NCI-H345 (cell line): ENCODE measurements at regions not wholly inside any gene's neighbourhood (a gene's known extent, or its start where the extent isn't known, plus 50 kb on each side); places are given as distances from the start of the nearest gene placed in this dataset.
"Not testable (repeated sequence)": the region's sequence is repeated elsewhere in the genome, so short reads cannot be mapped to it uniquely, and the experiment has no call there.

Source experiments
- DNase-seq: peaks from one replicate; lab custom pipeline; 2025; lab: John Stamatoyannopoulos, UW

GRCh38 chr21:28419811-28420210 is 572.9 kb downstream of the LTN1 start:
- no peak for DNase-seq

DNA sequence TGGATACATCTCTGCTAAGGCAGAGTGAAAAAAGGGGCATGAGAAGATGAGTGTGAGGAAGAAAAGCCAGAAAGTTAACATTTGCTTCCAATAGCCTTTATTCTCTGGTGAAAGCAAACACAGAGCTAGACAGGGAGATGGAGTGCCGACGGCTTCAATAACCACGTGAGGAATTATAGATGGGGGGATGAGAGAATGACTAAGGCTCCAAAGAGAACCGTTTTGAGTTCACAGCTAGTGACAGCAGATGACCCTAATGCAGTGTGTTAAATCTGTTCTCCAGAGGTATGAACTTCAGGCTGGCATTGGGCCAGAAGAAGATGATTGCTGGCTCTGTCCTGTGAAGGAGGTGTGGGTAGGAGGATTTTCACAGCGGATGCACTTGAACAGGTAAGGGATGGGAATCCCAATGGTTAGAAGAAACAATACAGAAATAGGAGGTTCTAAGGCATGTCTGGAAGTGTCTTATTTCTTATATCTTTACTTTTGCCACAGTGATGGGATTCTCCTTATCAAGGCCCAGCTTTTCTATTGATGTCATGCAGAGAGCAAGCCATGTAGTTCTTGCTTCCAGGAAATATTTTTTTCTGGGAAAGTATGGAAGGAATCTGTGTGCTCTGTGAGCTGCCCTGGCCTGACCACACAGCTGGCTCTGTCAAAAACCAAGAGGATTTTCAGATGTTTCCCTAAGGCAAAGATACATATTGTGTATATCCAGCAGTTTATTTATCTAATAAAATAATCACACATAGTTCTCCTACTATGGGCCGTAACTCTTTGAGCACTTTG is 573.8 kb downstream of the LTN1 start:
- no peak for DNase-seq

DNA sequence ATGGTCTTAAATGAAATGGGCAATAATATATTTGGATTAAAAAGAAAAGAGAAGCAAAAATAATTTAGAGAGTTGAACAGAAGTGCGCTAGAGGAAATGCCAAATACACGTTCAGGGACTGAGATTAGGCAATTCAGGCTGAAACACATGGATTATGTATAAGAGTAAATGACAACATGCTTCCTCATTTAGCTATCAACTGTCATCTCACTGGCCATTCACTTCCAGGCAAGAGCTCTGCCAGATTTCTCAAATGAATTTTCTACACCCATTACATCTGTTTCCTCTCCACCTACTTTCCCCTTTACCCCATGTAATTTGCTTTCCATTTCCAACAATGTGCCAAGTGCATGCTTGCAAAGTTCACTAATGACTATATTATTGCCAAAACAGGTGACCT is 582.4 kb downstream of the LTN1 start:
- DNase-seq: no peak

- DNase-seq: no peak
Measured at GRCh38 chr21:28402616-28402989, 590.1 kb downstream of the LTN1 start.

GRCh38 chr21:28397040-28397439 is 595.6 kb downstream of the LTN1 start:
- no peak for DNase-seq

DNA sequence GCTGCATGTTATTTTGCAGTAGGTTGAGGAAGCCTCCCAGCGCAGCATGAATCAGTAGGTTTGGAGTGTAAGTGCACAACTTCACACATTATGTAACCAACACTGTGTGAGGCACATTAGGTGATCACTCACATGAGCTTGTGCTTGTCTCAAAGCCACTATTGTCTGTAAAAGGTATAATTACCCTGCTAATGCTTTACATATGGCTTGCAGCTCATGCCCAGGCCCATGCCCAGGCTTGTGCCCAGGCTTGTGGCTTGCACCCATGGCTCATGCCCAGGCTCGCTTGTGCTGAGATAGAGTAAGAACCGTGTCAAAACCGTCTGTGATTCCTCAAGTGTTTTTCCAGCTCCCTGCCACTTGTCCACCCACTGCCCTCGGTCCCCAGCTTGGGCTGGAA is 596.3 kb downstream of the LTN1 start:
- no peak for DNase-seq

- DNase-seq: peak; percentile 93
Measured at GRCh38 chr21:28393279-28393678, 599.4 kb downstream of the LTN1 start.

GRCh38 chr21:28391938-28392849 is 600.5 kb downstream of the LTN1 start:
- no peak for DNase-seq

- no peak for DNase-seq
Measured at GRCh38 chr21:28387220-28387619, 605.5 kb downstream of the LTN1 start.

DNA sequence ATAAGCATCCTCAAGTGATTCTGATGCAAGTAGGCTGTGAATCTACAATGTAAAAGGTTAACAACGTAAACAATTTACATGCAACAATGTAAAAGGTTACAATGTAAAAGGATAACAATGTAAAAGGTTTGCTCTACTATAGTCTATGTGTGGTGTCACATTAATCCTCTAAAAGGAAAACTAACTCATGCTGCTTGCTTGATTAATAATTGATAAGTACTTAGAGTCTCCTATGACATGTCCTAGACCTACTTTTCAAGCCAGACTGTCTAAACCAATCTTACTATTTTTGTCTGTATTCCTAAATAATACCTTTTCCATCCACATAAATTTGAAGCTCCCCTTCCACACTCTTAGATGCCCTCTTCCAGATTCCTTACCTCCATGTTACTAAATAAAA is 606.8 kb downstream of the LTN1 start:
- no peak for DNase-seq

DNA sequence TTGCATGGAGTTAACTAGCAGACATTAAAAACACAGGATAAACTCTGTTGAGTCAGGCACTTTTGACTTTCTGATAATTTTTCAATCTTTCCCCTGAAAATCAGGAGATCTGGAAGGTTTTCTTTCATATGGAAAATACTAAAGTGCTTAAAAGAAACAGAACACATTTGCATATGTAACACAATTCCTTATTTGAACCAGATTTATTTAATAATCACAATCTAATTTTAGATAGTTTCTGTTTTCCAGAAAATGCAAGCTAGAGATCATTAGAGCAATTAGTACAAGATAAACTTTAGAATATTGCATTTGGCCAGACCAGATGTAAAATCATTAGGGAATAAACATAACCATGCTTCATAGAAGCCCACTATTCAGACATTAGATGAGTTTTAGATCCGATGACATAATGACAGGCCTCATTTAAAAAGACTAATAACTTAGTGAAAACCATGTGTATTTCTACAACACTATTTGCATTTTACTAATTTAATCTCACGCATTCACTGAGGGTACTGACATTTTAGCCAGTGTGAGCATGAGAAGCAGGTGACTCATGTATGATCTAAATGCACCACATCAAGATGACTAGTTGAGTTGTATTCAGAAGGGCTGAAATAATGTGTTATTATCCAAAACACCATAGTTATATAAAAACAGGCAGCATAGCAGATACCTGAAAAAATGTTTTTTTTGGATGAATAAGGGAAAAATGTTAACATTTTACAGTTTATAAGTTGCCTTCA is 611.5 kb downstream of the LTN1 start:
- not testable (repeated sequence) for DNase-seq

- DNase-seq: no peak
Measured at GRCh38 chr21:28380241-28380640, 612.4 kb downstream of the LTN1 start.

DNA sequence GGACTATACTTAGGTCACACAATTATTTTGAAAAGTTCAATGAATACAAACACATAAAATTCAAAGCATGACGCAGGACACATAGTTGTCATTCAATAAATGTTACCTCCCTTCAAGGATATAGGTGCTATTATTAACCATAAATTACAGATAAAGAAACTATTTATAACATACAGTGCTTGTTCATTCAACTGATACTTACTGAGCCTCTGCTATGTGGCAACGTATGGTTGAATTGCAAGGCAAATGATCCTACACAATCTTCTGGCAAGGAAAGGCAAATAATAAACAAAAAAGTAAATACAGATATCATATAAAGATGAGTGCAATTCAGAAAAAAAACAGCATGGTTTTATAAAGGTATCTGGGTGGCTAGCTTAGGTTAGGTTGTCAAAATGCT is 614.7 kb downstream of the LTN1 start:
- no peak for DNase-seq

GRCh38 chr21:28375708-28376385 is 616.8 kb downstream of the LTN1 start:
- no peak for DNase-seq

DNA sequence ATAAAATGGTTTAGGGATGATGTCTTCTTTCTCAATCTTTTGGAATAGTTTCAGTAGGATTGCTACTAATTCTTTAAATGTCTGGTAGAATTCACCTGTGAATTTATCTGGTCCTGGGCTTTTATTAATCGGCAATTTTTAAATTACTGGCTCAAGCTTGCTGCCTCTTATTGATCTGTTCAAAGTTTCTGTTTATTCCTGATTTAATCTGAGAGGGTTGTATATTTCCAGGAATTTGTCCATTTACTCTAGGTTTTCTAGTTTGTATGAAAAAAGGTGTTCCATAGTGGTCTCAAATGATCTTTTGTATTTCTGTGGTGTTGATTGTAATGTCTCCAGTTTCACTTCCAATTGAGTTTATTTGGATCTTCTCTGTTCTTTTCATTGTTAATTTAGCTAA is 617.8 kb downstream of the LTN1 start:
- DNase-seq: no peak

- no peak for DNase-seq
Measured at GRCh38 chr21:28371713-28372112, 621.0 kb downstream of the LTN1 start.

DNA sequence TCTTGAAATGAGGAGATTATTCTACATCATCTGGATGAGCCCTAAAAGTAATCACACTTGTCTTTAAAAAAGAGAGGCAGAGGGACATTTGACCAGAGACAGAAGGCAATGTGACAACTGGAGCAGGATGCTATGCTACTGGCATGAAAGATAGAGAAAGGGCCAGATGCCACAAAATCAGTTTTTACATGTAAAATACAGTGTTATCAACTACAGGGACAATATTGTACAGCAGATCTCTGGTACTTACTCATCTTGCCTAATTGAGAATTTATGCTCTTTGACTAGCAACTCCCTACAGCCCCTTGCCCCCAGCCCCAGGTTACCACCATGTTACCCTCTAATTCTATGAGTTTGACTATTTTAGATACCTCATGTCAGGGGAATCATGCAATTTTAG is 633.4 kb downstream of the LTN1 start:
- DNase-seq: no peak

DNA sequence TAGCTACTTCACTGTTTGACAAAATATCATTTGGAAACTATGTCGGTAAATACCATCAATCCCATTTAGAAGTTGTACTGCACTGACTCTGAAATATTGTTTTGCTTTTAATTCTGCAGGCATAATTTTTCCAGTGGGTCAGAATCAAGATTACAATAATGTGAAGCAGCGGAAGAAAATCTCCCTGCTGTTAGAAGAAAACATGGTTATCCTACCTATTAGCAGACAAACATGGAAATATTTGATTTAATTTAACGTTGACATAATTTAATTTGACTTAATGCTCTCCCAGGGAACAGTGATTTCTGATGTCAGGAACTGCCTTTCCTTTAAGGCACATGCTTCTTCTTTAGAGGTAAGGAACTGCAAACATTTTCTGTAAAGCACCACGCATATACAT is 634.0 kb downstream of the LTN1 start:
- DNase-seq: no peak

DNA sequence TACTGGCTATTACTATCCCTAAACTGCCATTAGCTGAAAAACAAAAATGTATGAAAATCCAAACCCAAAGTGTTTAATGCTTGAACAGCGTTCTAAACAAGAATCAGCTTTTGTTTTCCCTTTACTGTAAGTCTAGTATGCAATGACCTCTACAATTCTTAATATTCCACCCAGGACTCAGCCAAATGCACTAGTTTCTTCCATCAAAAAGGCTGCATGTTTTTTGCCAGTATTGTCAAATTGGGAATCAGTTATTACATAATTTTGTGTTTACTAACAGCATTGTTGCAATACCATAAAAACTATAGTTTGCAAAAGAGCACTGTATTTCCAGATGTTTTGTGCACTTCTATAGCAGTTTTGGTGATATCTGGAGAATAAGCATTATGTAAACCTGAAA is 634.5 kb downstream of the LTN1 start:
- DNase-seq: no peak

- DNase-seq: no peak
Measured at GRCh38 chr21:28357743-28358142, 634.9 kb downstream of the LTN1 start.

DNA sequence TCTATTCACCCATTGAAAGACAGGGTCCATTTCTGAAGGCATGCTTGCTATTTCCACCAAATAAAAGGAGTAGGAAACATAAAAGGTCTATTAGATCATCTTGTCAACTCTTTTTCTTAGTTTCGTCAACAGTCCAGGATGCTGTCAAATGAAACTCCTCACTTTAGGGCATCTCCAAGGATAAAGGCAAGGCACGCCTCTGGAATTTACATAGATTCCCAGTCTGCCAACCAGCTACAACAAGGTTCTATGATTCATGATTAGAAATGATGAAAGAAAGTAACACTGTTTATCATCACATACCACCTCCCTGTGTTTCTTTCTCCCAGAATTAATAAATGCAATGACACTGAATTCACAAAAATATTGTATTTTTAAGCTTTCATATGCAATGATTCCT is 636.3 kb downstream of the LTN1 start:
- no peak for DNase-seq

GRCh38 chr21:28345934-28346333 is 646.7 kb downstream of the LTN1 start:
- no peak for DNase-seq
